Skin epidermis (tissue), 12 donors: ENCODE measurements at regions not wholly inside any gene's neighbourhood (a gene's known extent, or its start where the extent isn't known, plus 50 kb on each side); places are given as distances from the start of the nearest gene placed in this dataset.
"Not testable (repeated sequence)": the region's sequence is repeated elsewhere in the genome, so short reads cannot be mapped to it uniquely, and the experiment has no call there.

Experiments
- H3K27ac ChIP-seq, 21 experiments: fragments of 200-600 bp; sonication (generic) in 11 of 21; one replicate each; pipeline ENCODE4 v1.5.0; 2020; ENCODE audit warnings: mild to moderate bottlenecking in 3 of 21, inconsistent platforms in 2 of 21, moderate library complexity in 2 of 21
- H3K4me3 ChIP-seq, 7 experiments: fragments of 200-600 bp; sonication (generic) in 2 of 7; one replicate each; pipeline ENCODE4 v1.5.0; 2020; ENCODE audit warnings: inconsistent platforms in 2 of 7, mild to moderate bottlenecking in 2 of 7, moderate library complexity in 1 of 7

DNA sequence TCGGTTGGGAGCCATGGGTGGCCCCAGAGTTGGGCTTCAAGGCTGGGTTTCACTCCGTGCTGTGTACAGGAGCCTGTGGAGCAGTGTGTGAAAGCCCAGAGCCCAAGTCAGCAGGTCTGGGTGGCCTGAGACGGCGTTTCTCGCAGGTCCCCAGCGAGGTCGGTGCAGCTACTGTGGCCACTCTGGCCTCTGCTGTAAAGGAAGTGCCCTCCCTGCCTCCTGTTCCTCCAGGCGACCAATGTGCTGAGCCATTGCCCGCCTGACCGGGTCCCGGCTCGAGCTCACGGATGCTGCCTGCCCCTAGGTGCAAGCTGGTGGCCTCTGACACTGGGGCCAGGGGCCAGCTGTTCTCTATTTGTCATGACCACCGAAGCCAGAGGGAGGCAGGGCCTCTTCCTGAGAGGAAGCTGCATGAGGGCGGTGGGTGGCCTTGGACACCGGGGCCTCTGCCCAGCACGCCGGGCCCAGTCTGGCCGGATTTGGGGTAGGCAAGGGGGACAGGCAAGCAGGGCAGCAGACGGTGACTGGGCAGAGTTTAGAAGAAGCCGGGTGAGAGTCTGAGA lies 170.9 kb downstream of the IRF8 start:
- H3K27ac ChIP-seq = no peak overlapping the region

GRCh38 chr16:86070484-86070883 lies 171.5 kb downstream of the IRF8 start:
- no peak overlapping the region for H3K27ac ChIP-seq
- H3K4me3 ChIP-seq = no peak overlapping the region

More for the DNA sequence above, 170.9 kb downstream of the IRF8 start:
- H3K4me3 ChIP-seq = no peak overlapping the region

- H3K4me3 ChIP-seq = no peak overlapping the region
- no peak overlapping the region for H3K27ac ChIP-seq
Observed at GRCh38 chr16:86070971-86071370, 172.0 kb downstream of the IRF8 start.

- H3K4me3 ChIP-seq = no peak overlapping the region
- H3K27ac ChIP-seq = no peak overlapping the region
Observed at GRCh38 chr16:86071611-86072240, 172.8 kb downstream of the IRF8 start.

DNA sequence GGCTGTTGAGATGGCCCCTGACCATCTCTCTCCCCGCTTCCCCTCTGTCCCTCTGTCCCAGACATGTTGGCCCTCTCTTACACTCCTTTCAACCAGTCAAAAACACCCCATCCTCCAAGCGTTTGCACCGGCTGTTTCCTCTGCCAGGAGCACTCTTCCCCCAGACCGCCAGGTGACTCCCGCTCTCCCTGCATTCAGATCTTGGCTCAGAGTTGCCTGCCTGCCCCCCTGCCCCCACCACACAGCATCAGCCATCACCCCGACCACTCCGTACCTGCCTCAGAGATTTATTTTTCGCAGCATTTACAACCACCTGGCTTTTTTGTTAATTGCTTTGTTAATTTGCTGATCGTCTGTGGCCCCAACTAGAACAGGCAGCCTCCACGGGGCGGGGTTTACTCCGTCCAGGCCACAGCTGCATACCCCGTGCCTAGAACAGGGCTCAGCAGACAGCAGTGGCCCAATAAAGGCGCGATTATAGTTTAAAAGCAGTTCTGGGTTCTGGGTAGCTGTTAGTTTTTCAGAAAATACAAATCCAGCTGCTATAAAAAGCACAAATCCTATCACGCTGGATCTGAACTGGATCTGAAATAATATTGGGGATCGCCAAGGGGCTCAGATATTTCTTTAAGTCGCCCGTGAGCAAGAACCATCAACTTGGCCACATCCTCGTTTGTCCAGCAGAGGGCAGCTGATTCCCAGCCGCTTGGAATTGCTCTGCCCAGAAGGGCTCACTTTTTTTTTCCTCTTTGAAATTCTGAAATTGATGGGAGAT lies 173.6 kb downstream of the IRF8 start:
- Histone ChIP-seq H3K4me3 (no peak overlapping the region), H3K27ac (no peak overlapping the region)

- H3K27ac ChIP-seq = no peak overlapping the region
- no peak overlapping the region for H3K4me3 ChIP-seq
Observed at GRCh38 chr16:86073103-86073625, 174.2 kb downstream of the IRF8 start.

GRCh38 chr16:86073763-86074493 lies 175.0 kb downstream of the IRF8 start:
- Histone ChIP-seq H3K27ac (no peak overlapping the region), H3K4me3 (no peak overlapping the region)

DNA sequence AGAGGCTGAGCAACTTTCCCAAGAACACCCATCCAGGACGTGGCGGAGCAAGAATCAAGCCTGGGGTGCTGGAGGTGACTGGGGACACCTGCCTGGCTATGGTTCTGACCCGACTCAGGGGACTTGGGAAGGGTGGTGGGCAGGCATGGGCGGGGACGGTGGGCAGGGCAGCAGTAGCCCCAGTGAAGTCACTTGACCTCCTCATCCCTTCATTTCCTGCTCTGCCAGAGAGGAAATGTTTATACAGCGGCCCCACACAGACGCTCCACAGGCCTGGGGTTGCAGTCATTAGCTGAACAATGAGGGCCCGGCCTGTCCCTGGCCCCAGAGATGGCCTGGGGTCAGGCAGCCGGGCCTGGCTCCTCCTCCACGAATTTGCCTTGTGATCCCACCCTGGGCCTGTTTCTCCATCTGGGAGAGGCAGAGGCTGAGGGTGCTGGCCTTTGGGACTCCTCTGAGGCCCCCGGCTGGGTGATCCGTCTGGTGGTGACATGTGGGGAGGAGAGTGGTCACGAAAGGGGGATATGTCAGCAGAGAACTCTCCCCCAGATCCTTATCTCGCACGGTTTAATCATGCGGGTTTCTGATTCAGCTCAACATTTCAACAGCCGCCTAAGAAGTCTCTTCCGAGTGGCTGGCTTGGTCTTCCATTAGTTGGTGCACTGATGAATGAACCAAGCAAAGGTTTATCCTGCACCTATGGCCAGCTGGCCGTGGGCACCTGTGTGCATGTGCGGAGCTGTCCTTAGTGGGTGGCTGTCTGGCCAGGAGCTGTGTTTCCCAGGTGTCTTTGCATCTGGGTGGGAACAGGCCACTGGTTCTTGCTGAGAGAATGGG lies 175.9 kb downstream of the IRF8 start:
- H3K4me3 ChIP-seq = no peak overlapping the region
- no peak overlapping the region for H3K27ac ChIP-seq

DNA sequence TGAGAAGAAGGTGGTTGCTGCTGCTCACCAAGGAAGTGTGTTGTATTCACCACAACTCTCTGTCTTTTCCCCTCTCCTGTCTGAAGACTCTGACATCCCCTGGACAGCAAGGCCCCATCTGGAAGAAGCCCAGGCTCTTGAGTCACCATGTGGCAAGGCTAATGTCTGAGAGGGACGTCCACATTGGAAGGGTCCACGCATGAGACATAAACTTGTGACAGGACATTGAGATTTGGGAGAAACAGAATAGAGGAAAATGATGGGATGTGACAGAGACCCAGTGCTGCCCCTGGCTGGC lies 176.5 kb downstream of the IRF8 start:
- no peak overlapping the region for H3K27ac ChIP-seq

DNA sequence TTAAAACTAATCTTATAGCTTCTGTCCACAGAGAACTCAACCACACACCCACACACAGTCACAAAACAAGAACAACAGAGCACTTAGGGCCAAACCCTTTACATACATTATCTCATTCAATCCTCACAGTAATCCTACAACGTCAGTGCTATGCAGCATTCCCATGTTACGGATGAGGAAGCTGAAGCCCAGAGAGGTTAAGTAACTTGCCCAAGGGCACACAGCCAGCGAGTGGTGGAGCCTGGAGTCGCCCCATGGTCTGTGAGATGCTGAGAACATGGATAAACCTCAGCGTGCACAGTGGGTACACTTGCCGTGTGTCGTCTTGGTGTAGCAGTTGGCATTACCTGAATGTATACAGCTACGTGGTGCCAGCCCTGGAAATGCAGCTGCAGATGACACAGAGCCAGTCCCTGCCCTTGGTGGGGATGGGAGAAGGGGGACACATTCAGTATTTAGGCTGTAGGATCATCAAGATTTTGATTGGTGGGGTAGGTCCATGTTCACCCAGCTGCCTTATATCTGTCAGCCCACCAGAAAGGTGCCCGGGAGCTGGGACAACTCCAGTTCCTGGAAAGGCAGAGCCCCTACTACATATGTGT lies 177.0 kb downstream of the IRF8 start:
- Histone ChIP-seq H3K27ac (no peak overlapping the region), H3K4me3 (no peak overlapping the region)

More for the DNA sequence above, 176.5 kb downstream of the IRF8 start:
- H3K4me3 ChIP-seq = no peak overlapping the region

- no peak overlapping the region for H3K27ac ChIP-seq
Observed at GRCh38 chr16:86076606-86077005, 177.6 kb downstream of the IRF8 start.

GRCh38 chr16:86077243-86077940 lies 178.4 kb downstream of the IRF8 start:
- Histone ChIP-seq H3K4me3 (no peak overlapping the region), H3K27ac (no peak overlapping the region)

More at GRCh38 chr16:86076606-86077005, 177.6 kb downstream of the IRF8 start:
- no peak overlapping the region for H3K4me3 ChIP-seq

DNA sequence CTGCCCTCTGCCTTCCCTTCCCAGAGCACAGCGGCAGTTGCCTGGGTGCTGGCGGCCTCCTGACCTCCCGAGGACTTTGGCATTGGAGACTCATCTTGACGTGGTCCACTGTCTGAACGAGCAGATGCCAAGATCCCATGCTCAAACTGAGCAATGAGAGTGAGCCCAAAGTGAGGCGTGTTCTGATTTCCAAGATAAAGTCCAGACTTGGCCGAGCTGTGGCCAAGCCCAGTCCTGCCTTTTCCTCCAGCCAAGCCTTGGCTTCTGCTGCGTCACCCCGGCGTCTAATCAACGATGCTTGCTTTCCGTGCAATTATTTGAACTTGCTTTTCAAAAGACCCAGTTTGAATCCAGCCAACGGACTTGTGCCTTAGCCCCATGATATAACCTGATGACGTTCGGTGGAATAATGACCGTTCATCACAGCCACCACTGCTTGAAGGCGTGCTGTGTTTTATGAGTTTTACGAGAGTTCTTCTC lies 179.2 kb downstream of the IRF8 start:
- no peak overlapping the region for H3K27ac ChIP-seq

DNA sequence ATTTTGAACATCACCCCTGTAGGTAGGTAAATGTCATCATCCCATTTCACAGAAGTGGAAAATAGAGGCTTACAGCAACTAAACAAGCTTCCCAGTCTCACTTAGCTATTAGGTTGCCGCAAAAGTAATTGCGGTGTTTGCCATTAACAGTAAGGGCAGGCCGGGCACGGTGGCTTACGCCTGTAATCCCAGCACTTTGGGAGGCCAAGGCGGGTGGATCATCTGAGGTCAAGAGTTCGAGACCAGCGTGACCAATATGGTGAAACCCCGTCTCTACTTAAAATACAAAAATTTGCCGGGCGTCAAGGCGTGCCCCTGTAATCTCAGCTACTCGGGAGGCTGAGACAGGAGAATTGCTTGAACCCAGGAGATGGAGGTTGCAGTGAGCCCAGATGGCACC lies 179.7 kb downstream of the IRF8 start:
- not testable (repeated sequence) for H3K27ac ChIP-seq, H3K4me3 ChIP-seq

More for the DNA sequence above, 179.2 kb downstream of the IRF8 start:
- no peak overlapping the region for H3K4me3 ChIP-seq

DNA sequence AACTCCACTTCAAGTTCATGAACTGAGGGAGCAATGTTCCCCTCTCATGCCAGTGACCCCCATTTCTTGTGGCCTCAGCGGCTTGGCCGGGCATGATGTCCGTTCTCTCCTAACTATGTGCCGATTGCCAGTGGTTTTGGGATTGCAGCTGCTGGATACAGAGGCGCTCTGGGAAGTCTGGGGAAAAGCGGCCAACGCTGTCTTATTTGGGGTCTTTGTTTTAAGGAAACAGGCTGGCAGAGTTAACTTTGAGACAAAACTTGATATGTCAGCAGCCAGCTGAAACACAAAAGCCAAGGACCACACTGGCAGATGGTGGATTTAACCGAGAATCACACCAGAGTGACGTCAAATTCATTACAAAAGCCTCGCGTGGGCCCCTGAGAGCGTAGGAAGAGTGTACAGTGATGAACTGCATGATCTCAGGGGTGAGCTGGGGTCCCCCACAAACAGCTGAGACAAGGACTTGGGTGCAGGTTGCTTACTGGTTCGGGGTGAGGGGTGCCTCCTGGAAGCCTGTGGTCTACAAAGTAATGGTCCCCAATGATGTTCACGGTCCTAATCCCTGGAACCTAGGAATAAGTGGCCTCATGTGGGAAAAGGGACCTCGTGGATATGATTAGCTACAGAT lies 180.4 kb downstream of the IRF8 start:
- Histone ChIP-seq H3K27ac (no peak overlapping the region), H3K4me3 (no peak overlapping the region)

GRCh38 chr16:86080131-86080875 lies 181.3 kb downstream of the IRF8 start:
- no peak overlapping the region for H3K27ac ChIP-seq
- H3K4me3 ChIP-seq = no peak overlapping the region

DNA sequence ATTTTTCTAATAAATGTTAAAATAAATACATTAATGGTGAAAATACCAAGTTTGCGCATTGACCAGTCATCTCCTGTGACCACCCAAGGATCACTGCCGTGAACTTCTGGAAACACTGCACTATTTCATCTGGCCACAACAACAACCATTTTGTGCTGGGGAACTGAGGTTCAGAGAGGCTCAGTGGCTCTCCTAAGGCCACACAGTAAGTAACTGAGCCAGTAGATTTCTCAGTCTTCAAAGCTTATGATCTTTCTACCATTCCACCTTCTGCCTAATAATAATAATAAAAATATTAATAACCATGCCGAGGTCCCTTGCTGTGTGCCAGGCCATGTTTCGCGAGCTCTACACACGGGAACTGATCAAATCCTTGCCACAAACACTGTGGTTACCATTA lies 182.0 kb downstream of the IRF8 start:
- H3K4me3 ChIP-seq = no peak overlapping the region
- H3K27ac ChIP-seq = no peak overlapping the region
